GM20000 (cell line): ENCODE measurements at regions not wholly inside any gene's neighbourhood (a gene's known extent, or its start where the extent isn't known, plus 50 kb on each side); places are given as distances from the start of the nearest gene placed in this dataset.

Source experiments
- DNase-seq: peaks from one replicate; pipeline ENCODE4 v3.0.0; 2012; ENCODE audit warnings: low spot score
- CTCF ChIP-seq: IDR thresholded peaks from 2 replicates; pipeline ENCODE4 v1.5.1; 2012; ENCODE audit warnings: mild to moderate bottlenecking, control low read depth; ENCODE audit errors: extremely low read depth, missing control alignments

GRCh38 chr5:115439042-115439441 lies 105.5 kb downstream of the FEM1C start:
- no peak for TF ChIP-seq CTCF

DNA sequence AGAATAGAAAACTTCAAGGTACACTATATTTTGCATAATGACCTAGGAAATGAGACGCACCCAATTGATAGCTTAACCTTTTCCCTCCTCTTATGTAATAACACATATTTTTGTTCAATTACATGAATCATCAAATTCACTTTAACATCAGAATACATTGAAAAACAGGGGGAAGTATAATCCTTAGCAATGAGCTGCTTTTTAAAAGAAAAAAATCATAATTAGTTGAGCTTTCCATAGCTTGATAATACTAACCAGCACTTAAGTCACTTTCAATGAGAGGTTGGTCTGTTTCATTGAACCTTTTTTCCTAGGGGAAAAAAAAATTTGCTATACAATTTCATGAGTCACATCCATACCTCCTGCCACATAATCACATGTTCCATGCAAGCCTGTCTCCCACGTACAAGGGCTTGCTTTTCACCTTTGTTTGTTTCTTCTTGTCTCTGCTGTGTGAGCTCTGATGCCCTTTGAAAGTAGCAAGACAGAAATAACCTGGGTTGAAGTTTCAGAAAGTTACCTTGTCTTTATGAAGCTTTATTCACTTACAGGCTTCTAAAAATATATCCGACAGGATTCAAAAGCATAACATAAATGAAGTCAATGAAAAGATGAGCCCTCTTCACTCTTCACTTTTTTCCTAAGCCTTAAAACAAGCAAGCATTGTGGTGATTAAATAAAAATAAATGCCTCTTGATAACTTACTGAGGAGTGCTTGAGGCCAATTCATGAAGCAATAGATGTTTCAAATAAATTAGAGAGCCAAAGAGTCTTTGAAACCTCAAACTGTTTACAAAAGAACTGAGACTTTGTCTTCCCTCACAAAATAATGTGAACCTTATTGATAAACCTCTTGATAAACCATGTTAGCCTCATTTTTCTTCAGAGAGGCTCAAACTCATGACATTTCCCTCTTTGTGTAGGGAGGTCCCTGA lies 108.5 kb downstream of the FEM1C start:
- TF ChIP-seq CTCF = no peak

More at GRCh38 chr5:115439042-115439441, 105.5 kb downstream of the FEM1C start:
- no peak for DNase-seq

GRCh38 chr5:115435065-115435777 lies 109.4 kb downstream of the FEM1C start:
- DNase-seq = no peak
- no peak for TF ChIP-seq CTCF

More for the DNA sequence above, 108.5 kb downstream of the FEM1C start:
- no peak for DNase-seq

- TF ChIP-seq CTCF = no peak
- DNase-seq = no peak
Observed at GRCh38 chr5:115433918-115434317, 110.7 kb downstream of the FEM1C start.

DNA sequence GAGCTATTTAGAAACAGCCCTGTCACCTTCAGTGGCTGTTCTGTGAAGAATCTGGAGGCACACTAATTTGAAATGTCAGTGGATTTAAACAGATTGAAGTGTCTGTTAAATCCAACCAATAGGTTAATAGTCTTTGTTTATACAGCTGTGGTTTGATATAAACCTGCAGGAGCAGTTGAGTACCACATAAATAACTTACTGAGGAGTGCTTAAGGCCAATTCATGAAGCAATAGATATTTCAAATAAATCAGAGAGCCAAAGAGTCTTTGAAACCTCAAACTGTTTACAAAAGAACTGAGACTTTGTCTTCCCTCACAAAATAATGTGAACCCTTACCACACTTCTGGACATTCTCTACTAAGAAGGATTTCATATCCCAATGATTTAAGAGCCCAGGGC lies 111.9 kb downstream of the FEM1C start:
- TF ChIP-seq CTCF = no peak
- DNase-seq = no peak

- DNase-seq = no peak
- TF ChIP-seq CTCF = no peak
Observed at GRCh38 chr5:115431116-115431515, 113.5 kb downstream of the FEM1C start.

GRCh38 chr5:115430374-115430773 lies 114.2 kb downstream of the FEM1C start:
- no peak for DNase-seq
- no peak for TF ChIP-seq CTCF
